MM.1S (cell line): ENCODE measurements at regions not wholly inside any gene's neighbourhood (a gene's known extent, or its start where the extent isn't known, plus 50 kb on each side); places are given as distances from the start of the nearest gene placed in this dataset.

Source experiments
- DNase-seq: peaks from one replicate; pipeline ENCODE4 v3.0.0-alpha.2; 2015
- H2AFZ ChIP-seq: fragments of 300-600 bp; sonication (generic); 2 replicates; pipeline ENCODE4 v1.6.0; 2016; ENCODE audit warnings: antibody characterized with exemption, low read length
- H3F3A ChIP-seq: fragments of 300-600 bp; sonication (generic); 2 replicates; pipeline ENCODE4 v1.6.1; 2016; ENCODE audit warnings: mild to moderate bottlenecking, antibody characterized with exemption, low read length, moderate library complexity, mixed read lengths; ENCODE audit not compliant: insufficient read depth
- H3K27ac ChIP-seq: fragments of 300-600 bp; sonication (generic); 2 replicates; pipeline ENCODE4 v1.5.1; 2016; ENCODE audit warnings: mild to moderate bottlenecking, low read length
- H3K27me3 ChIP-seq: fragments of 300-600 bp; sonication (generic); replicated peaks from 2 replicates; pipeline ENCODE4 v1.6.0; 2016; ENCODE audit warnings: low read length; ENCODE audit not compliant: insufficient read depth
- H3K36me3 ChIP-seq: fragments of 300-600 bp; sonication (generic); replicated peaks from 2 replicates; pipeline ENCODE4 v1.6.1; 2016; ENCODE audit warnings: mild to moderate bottlenecking, low read length, mixed read lengths; ENCODE audit not compliant: insufficient read depth
- H3K4me1 ChIP-seq: fragments of 300-600 bp; sonication (generic); 2 replicates; pipeline ENCODE4 v1.6.1; 2016; ENCODE audit warnings: low read length, mixed read lengths
- H3K4me2 ChIP-seq: fragments of 300-600 bp; sonication (generic); 2 replicates; pipeline ENCODE4 v1.6.0; 2016; ENCODE audit warnings: low read depth, low read length
- H3K4me3 ChIP-seq: fragments of 300-600 bp; sonication (generic); 2 replicates; pipeline ENCODE4 v1.5.1; 2016; ENCODE audit warnings: low read length, mixed read lengths
- H3K79me2 ChIP-seq: fragments of 300-600 bp; sonication (generic); 2 replicates; pipeline ENCODE4 v1.6.1; 2016; ENCODE audit warnings: mixed run types, low read length, mixed read lengths
- H3K9ac ChIP-seq: fragments of 300-600 bp; sonication (generic); 2 replicates; pipeline ENCODE4 v1.6.1; 2016; ENCODE audit warnings: low read length, mixed read lengths
- H3K9me2 ChIP-seq: fragments of 300-600 bp; sonication (generic); replicated peaks from 2 replicates; pipeline ENCODE4 v1.6.1; 2016; ENCODE audit warnings: mild to moderate bottlenecking, low read length, mixed read lengths; ENCODE audit not compliant: insufficient read depth
- H3K9me3 ChIP-seq: fragments of 300-600 bp; sonication (generic); replicated peaks from 2 replicates; pipeline ENCODE4 v1.6.1; 2016; ENCODE audit warnings: mild to moderate bottlenecking, low read length, mixed read lengths; ENCODE audit not compliant: insufficient read depth
- H4K20me1 ChIP-seq: fragments of 300-600 bp; sonication (generic); 2 replicates; pipeline ENCODE4 v1.6.1; 2016; ENCODE audit warnings: mild to moderate bottlenecking, low read length, moderate library complexity, mixed read lengths; ENCODE audit not compliant: insufficient read depth
- EZH2 ChIP-seq: fragments of 300-600 bp; sonication (generic); optimal IDR thresholded peaks from 2 replicates; pipeline ENCODE3; 2017; ENCODE audit warnings: low read depth, mild to moderate bottlenecking, antibody characterized with exemption, low read length, mixed read lengths
- EZH2phosphoT487 ChIP-seq: fragments of 300-600 bp; sonication (generic); IDR thresholded peaks from 2 replicates; pipeline ENCODE4 v1.6.1; 2018; ENCODE audit warnings: antibody characterized with exemption, low read length
- TF ChIP-seq, protein P1 (sequence below): fragments of 300-600 bp; sonication (generic); IDR thresholded peaks from 2 replicates; pipeline ENCODE4 v1.5.1; 2016; ENCODE audit warnings: antibody characterized with exemption, low read length, mixed read lengths

DNA sequence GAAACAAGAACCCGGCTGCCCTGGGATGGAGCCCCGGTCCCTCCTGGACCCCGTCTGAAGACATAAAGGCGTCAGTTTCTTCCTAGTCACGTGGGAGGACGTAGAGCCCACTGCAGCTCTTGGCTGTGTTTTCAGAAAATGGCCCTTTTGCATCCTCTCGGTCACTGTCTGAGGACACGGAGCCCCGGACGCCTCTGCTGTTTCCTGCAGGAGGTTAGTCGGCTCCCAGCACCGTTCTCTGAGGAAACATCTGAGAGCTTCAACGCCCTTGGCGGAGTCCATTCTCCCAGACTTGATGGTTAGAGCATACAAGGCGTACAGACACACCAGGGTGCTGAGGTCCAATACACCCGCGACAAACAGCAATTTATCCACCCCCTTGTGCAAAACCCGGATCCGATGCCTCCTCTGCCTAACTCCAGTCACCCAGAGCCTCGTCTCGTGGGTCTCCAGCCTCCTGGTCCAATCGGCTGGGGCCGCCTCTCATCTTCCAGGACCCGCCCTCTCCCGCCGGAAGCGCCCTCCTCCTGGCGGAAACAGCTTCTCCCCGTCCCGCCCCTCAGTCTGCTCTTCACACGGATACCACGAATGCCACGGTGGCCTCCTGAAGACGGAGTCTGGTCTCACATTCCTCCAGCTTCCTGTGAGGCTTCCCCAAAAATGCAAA is 119.4 kb downstream of the TMEM18 start:
- TF ChIP-seq EZH2 (no peak), EZH2phosphoT487 (no peak)
- TF ChIP-seq, protein P1, sequence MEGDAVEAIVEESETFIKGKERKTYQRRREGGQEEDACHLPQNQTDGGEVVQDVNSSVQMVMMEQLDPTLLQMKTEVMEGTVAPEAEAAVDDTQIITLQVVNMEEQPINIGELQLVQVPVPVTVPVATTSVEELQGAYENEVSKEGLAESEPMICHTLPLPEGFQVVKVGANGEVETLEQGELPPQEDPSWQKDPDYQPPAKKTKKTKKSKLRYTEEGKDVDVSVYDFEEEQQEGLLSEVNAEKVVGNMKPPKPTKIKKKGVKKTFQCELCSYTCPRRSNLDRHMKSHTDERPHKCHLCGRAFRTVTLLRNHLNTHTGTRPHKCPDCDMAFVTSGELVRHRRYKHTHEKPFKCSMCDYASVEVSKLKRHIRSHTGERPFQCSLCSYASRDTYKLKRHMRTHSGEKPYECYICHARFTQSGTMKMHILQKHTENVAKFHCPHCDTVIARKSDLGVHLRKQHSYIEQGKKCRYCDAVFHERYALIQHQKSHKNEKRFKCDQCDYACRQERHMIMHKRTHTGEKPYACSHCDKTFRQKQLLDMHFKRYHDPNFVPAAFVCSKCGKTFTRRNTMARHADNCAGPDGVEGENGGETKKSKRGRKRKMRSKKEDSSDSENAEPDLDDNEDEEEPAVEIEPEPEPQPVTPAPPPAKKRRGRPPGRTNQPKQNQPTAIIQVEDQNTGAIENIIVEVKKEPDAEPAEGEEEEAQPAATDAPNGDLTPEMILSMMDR, result no peak
- Histone ChIP-seq H3K4me1 (no peaks in the 10 kb centered on the region), H3K4me3 (no peak overlapping the region), H2AFZ (no peak overlapping the region), H3K79me2 (no peaks in the 10 kb centered on the region), H3K27me3 (no peaks in the 10 kb centered on the region), H3K9ac (no peak overlapping the region), H4K20me1 (no peaks in the 10 kb centered on the region), H3F3A (no peaks in the 10 kb centered on the region), H3K27ac (no peak overlapping the region), H3K4me2 (no peak overlapping the region), H3K9me3 (no peaks in the 10 kb centered on the region), H3K9me2 (no peaks in the 10 kb centered on the region), H3K36me3 (no peaks in the 10 kb centered on the region)
- DNase-seq, result no peak

DNA sequence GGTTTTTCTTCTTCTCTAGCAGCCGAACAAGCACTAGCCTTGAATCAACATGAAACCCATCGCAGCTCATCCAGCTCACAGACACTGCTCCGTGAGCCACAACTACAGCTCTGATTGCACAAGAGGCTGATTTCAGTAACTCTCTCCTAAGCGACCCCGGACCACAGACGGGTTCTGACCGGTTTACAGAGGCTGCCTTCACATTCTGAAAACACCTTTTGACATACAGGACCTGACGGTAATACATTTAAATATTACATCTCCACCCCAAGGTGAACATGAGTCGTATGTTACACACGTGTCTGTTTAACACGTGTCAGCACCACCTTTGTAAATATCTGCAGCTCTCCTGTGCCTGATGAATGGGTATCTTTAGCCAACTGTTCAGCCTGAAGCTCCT is 120.7 kb downstream of the TMEM18 start:
- Histone ChIP-seq H3K4me3 (no peak overlapping the region), H3K36me3 (no peaks in the 10 kb centered on the region), H3K4me1 (no peaks in the 10 kb centered on the region), H3K27me3 (no peaks in the 10 kb centered on the region), H3K9ac (no peak overlapping the region), H3K4me2 (no peak overlapping the region), H2AFZ (no peak overlapping the region), H4K20me1 (no peaks in the 10 kb centered on the region), H3K9me3 (no peaks in the 10 kb centered on the region), H3K9me2 (no peaks in the 10 kb centered on the region), H3F3A (no peaks in the 10 kb centered on the region), H3K27ac (no peak overlapping the region), H3K79me2 (no peaks in the 10 kb centered on the region)
- DNase-seq, result no peak
- TF ChIP-seq EZH2phosphoT487 (no peak), EZH2 (no peak)
- TF ChIP-seq, protein P1, result no peak

DNA sequence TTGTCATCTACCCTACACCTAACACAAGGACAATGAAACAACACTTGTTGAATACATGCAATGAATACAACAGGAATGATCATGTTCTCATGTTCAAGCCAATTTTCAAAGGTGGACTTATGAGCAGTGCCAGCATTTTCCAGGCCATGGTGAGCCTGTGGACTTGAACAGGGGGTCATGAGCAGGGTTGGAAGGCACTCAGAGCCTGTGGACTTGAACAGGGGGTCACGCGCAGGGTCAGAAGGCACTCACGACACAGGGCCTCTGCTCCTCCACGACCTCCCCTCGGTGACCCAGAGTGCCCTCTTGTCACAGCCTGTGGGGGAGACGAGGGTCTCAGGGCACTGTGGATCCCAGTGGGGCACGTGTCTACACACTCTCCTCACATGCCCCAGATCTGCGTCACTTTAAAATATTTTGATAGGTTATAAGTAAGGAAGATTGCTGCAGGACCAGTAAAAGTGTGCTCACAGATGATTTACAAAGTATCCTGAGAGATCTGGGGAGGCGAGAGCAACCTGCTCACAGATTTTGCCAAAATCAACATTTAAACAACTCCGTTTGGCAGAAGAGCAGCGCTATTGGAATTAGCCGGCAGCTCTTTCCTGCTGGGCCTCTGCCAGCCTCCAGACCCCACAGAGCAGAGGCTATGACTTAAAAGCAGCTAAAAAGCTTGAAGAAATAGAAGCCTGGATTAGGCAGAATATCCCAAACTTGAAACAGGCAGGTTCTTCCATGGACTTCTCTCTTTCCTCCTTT is 121.9 kb downstream of the TMEM18 start:
- Histone ChIP-seq H3K9me2 (no peaks in the 10 kb centered on the region), H3K4me1 (no peaks in the 10 kb centered on the region), H3K36me3 (no peaks in the 10 kb centered on the region), H3F3A (no peaks in the 10 kb centered on the region), H3K4me3 (no peak overlapping the region), H4K20me1 (no peaks in the 10 kb centered on the region), H2AFZ (no peak overlapping the region), H3K4me2 (no peak overlapping the region), H3K27me3 (no peaks in the 10 kb centered on the region), H3K9me3 (no peaks in the 10 kb centered on the region), H3K27ac (no peak overlapping the region), H3K79me2 (no peaks in the 10 kb centered on the region), H3K9ac (no peak overlapping the region)
- no peak for TF ChIP-seq EZH2
- TF ChIP-seq EZH2phosphoT487, result no peak
- TF ChIP-seq, protein P1, result no peak
- DNase-seq, result no peak
